ENCODE measurements at regions not wholly inside any gene's neighbourhood (a gene's known extent, or its start where the extent isn't known, plus 50 kb on each side); places are given as distances from the start of the nearest gene placed in this dataset.
"Not testable (repeated sequence)": the region's sequence is repeated elsewhere in the genome, so short reads cannot be mapped to it uniquely, and the experiment has no call there.

DNA sequence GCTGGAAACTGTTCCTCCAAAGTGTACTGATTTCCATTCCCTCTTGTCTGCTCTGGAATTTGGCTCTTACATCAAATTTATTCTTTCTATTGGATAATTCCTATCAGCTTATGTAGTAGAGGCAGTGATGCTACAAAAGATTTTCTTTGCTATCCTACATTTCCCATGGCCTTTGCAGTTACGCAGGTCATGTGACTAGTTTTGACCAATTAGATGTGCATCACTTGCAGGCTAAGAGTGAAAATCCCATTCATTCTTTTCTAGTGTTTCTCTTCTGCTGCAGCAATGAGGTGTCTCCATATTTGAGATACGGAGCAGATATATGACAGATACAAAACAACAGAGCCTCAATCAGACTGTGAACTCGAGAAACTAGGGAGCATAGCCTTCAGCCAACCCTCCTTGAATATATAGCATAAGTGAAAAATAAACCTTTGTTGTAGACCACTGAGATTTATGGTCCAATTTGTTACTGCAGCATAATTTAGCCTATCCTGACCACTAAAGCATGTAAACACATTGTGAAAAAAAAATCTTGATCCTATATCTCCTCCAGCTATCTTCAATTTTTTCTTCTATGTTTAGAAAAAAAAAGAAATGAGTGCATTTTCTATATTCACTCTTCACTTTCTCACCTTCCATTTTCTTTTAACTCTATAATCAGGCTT lies 102.0 kb downstream of the HNMT start:
- no peak overlapping the region for H3K9ac ChIP-seq (ENCODE audit: low read depth, low read length)
- no peak overlapping the region for H3K27ac ChIP-seq (ENCODE audit: low read depth, low read length)
- H3K9me3 ChIP-seq (ENCODE audit: control insufficient read depth, insufficient read depth, low read length) = no peaks in the 10 kb centered on the region
- no peaks in the 10 kb centered on the region for H3K36me3 ChIP-seq (ENCODE audit: control insufficient read depth, insufficient read depth, low read length)
- H3K27me3 ChIP-seq (ENCODE audit: control insufficient read depth, insufficient read depth, low read length) = peaks cover 40% of the 10 kb centered on the region
- no peak overlapping the region for H3K4me3 ChIP-seq (ENCODE audit: low read depth, low read length)
- H3K4me1 ChIP-seq (ENCODE audit: control insufficient read depth, insufficient read depth, low read length) = no peaks in the 10 kb centered on the region

DNA sequence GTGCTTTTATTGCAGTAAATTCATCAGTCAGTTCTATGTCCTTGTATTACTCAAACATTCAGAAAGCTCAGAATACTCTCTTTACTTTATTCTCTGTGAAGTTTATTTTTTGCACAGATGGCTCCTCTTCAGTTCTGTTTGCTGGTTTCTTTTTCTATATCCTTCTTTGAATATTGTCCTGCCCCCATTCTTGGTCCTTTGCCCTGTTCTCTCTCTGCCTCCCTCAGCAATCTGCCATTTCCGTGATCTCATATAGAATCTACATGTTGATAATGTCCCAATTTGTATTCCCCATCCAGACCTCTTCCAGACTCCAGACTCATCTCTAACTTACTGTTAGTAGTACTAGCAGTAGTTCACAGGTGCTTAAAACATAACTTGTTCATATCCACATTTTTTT lies 102.6 kb downstream of the HNMT start:
- Histone ChIP-seq H3K27me3 (ENCODE audit: control insufficient read depth, insufficient read depth, low read length) (peaks cover 40% of the 10 kb centered on the region), H3K36me3 (ENCODE audit: control insufficient read depth, insufficient read depth, low read length) (no peaks in the 10 kb centered on the region), H3K4me1 (ENCODE audit: control insufficient read depth, insufficient read depth, low read length) (no peaks in the 10 kb centered on the region; the same call in 1 of the 2 replicates), H3K4me3 (ENCODE audit: low read depth, low read length) (no peak overlapping the region), H3K9ac (ENCODE audit: low read depth, low read length) (no peak overlapping the region), H3K27ac (ENCODE audit: low read depth, low read length) (no peak overlapping the region), H3K9me3 (ENCODE audit: control insufficient read depth, insufficient read depth, low read length) (no peaks in the 10 kb centered on the region)

DNA sequence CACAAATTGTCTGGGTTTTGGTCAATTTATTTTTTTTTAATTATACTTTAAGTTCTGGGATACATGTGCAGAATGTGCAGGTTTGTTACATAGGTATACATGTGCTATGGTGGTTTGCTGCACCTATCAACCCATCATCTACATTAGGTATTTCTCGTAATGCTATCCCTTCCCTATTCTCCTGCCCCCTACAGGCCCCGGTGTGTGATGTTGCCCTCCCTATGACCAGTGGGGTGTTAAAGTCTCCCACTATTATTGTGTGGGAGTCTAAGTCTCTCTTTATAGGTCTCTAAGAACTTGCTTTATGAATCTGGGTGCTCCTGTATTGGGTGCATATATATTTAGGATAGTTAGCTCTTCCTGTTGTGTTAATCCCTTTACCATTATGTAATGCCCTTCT lies 104.4 kb downstream of the HNMT start:
- not testable (repeated sequence) for H3K4me3 ChIP-seq (ENCODE audit: low read depth, low read length); H3K9me3 ChIP-seq (ENCODE audit: control insufficient read depth, insufficient read depth, low read length); H3K9ac ChIP-seq (ENCODE audit: low read depth, low read length); H3K4me1 ChIP-seq (ENCODE audit: control insufficient read depth, insufficient read depth, low read length); H3K27ac ChIP-seq (ENCODE audit: low read depth, low read length); H3K36me3 ChIP-seq (ENCODE audit: control insufficient read depth, insufficient read depth, low read length)
- peaks cover 40% of the 10 kb centered on the region for H3K27me3 ChIP-seq (ENCODE audit: control insufficient read depth, insufficient read depth, low read length)

GRCh38 chr2:138071042-138071719 lies 106.9 kb downstream of the HNMT start:
- not testable (repeated sequence) for H3K27ac ChIP-seq (ENCODE audit: low read depth, low read length); H3K36me3 ChIP-seq (ENCODE audit: control insufficient read depth, insufficient read depth, low read length); H3K9ac ChIP-seq (ENCODE audit: low read depth, low read length); H3K4me3 ChIP-seq (ENCODE audit: low read depth, low read length); H3K4me1 ChIP-seq (ENCODE audit: control insufficient read depth, insufficient read depth, low read length); H3K9me3 ChIP-seq (ENCODE audit: control insufficient read depth, insufficient read depth, low read length)
- H3K27me3 ChIP-seq (ENCODE audit: control insufficient read depth, insufficient read depth, low read length) = peaks cover 34% of the 10 kb centered on the region

GRCh38 chr2:138071720-138072719 lies 107.7 kb downstream of the HNMT start:
- Histone ChIP-seq H3K27ac (ENCODE audit: low read depth, low read length) (no peak overlapping the region), H3K27me3 (ENCODE audit: control insufficient read depth, insufficient read depth, low read length) (peaks cover 29% of the 10 kb centered on the region), H3K9me3 (ENCODE audit: control insufficient read depth, insufficient read depth, low read length) (no peaks in the 10 kb centered on the region), H3K4me1 (ENCODE audit: control insufficient read depth, insufficient read depth, low read length) (peaks cover 7% of the 10 kb centered on the region), H3K4me3 (ENCODE audit: low read depth, low read length) (no peak overlapping the region), H3K9ac (ENCODE audit: low read depth, low read length) (no peak overlapping the region), H3K36me3 (ENCODE audit: control insufficient read depth, insufficient read depth, low read length) (no peaks in the 10 kb centered on the region)

DNA sequence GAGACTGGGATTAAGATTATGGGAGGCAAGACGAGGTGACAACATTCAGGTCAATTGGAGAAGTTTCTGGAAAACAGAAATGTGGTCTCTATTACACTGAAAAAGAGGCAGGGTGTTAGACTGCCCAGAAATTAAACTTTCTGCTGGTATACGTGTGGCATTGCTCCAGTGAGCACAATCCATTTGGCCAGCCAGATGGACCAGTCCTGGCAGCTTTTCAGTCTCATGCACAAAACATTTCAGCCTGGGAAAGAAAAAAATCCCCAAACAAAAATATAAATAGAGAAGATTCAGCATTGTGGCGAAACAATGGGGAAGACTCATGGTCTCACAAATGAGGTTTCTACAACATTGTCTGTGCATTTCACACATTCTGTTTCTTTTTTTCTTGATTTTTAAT lies 113.9 kb downstream of the HNMT start:
- Histone ChIP-seq H3K4me3 (ENCODE audit: low read depth, low read length) (no peak overlapping the region), H3K9ac (ENCODE audit: low read depth, low read length) (no peak overlapping the region), H3K36me3 (ENCODE audit: control insufficient read depth, insufficient read depth, low read length) (no peaks in the 10 kb centered on the region), H3K27me3 (ENCODE audit: control insufficient read depth, insufficient read depth, low read length) (no peaks in the 10 kb centered on the region), H3K27ac (ENCODE audit: low read depth, low read length) (no peak overlapping the region), H3K4me1 (ENCODE audit: control insufficient read depth, insufficient read depth, low read length) (no peaks in the 10 kb centered on the region), H3K9me3 (ENCODE audit: control insufficient read depth, insufficient read depth, low read length) (no peaks in the 10 kb centered on the region)

DNA sequence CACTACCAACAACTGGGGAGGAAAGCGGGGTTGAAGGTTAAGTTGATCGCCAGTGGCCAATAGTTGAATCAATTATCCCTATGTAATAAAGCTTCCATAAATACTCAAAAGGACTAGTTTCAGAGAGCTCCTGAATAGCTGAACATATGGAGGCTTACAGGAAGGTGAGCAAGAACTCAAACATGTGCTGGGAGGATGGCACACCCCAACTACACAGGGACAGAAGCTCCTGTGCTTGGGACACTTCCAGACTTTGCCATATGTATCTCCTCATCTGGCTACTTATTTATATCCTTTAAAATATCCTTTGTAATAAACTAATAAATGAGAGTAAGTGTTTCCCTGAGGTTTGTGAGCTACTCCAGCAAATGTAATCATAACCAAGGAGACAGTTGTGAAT lies 115.7 kb downstream of the HNMT start:
- no peaks in the 10 kb centered on the region for H3K9me3 ChIP-seq (ENCODE audit: control insufficient read depth, insufficient read depth, low read length)
- no peak overlapping the region for H3K27ac ChIP-seq (ENCODE audit: low read depth, low read length)
- no peak overlapping the region for H3K9ac ChIP-seq (ENCODE audit: low read depth, low read length)
- H3K27me3 ChIP-seq (ENCODE audit: control insufficient read depth, insufficient read depth, low read length) = no peaks in the 10 kb centered on the region
- no peak overlapping the region for H3K4me3 ChIP-seq (ENCODE audit: low read depth, low read length)
- no peaks in the 10 kb centered on the region for H3K4me1 ChIP-seq (ENCODE audit: control insufficient read depth, insufficient read depth, low read length)
- no peaks in the 10 kb centered on the region for H3K36me3 ChIP-seq (ENCODE audit: control insufficient read depth, insufficient read depth, low read length)

DNA sequence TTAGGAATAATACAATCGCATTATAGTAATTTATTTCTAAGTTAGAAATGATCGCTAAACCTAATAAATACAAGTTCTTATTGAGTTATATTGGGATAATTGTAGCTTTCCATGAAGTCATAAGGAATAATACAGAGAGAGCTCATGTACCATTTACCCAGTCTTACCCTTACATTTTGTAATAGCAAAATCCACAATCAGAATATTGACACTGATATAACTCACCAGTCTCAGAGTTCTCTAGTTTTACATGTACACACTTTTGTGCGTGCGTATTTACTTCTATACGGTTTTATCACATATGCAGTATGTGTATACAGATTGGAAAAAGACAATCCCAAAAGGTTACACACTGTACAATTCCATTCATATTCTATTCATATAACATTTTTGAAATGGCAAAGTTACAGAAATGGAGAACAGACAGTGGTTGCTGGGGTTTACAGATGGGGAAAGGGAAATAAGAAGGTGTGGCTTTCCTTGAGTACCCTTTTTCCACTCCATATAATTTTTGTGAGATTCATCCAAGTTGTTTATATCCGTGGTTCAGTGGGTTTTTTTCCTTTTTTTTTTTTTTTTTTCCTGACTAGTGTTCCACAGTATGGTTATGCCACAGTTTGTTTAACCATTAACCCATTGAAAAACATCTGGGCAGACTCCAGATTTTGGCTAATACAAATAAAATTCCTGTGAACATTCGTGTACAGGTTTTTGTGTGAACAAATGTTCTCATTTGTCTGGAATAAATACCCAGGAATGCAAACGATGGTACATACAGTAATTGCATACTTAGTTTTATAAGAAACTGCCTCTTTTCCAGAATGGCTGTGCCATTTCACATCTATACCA lies 117.2 kb downstream of the HNMT start:
- no peak overlapping the region for H3K4me3 ChIP-seq (ENCODE audit: low read depth, low read length)
- no peak overlapping the region for H3K9ac ChIP-seq (ENCODE audit: low read depth, low read length)
- no peaks in the 10 kb centered on the region for H3K9me3 ChIP-seq (ENCODE audit: control insufficient read depth, insufficient read depth, low read length)
- H3K27me3 ChIP-seq (ENCODE audit: control insufficient read depth, insufficient read depth, low read length) = no peaks in the 10 kb centered on the region
- no peak overlapping the region for H3K27ac ChIP-seq (ENCODE audit: low read depth, low read length)
- no peaks in the 10 kb centered on the region for H3K36me3 ChIP-seq (ENCODE audit: control insufficient read depth, insufficient read depth, low read length)
- H3K4me1 ChIP-seq (ENCODE audit: control insufficient read depth, insufficient read depth, low read length) = no peaks in the 10 kb centered on the region

- Histone ChIP-seq H3K27me3 (ENCODE audit: control insufficient read depth, insufficient read depth, low read length) (no peaks in the 10 kb centered on the region), H3K4me1 (ENCODE audit: control insufficient read depth, insufficient read depth, low read length) (no peaks in the 10 kb centered on the region), H3K4me3 (ENCODE audit: low read depth, low read length) (no peak overlapping the region), H3K36me3 (ENCODE audit: control insufficient read depth, insufficient read depth, low read length) (no peaks in the 10 kb centered on the region), H3K27ac (ENCODE audit: low read depth, low read length) (no peak overlapping the region), H3K9me3 (ENCODE audit: control insufficient read depth, insufficient read depth, low read length) (no peaks in the 10 kb centered on the region), H3K9ac (ENCODE audit: low read depth, low read length) (no peak overlapping the region)
Observed at GRCh38 chr2:138084206-138084605, 119.9 kb downstream of the HNMT start.

- not testable (repeated sequence) for H3K27me3 ChIP-seq (ENCODE audit: control insufficient read depth, insufficient read depth, low read length); H3K4me3 ChIP-seq (ENCODE audit: low read depth, low read length); H3K36me3 ChIP-seq (ENCODE audit: control insufficient read depth, insufficient read depth, low read length); H3K27ac ChIP-seq (ENCODE audit: low read depth, low read length); H3K9ac ChIP-seq (ENCODE audit: low read depth, low read length); H3K9me3 ChIP-seq (ENCODE audit: control insufficient read depth, insufficient read depth, low read length); H3K4me1 ChIP-seq (ENCODE audit: control insufficient read depth, insufficient read depth, low read length)
Observed at GRCh38 chr2:138085441-138085840, 121.2 kb downstream of the HNMT start.

All from HUES48 (cell line).